Upper lobe of right lung (tissue), 1 donor: ENCODE measurements at regions not wholly inside any gene's neighbourhood (a gene's known extent, or its start where the extent isn't known, plus 50 kb on each side); places are given as distances from the start of the nearest gene placed in this dataset.

Experiments used
- ATAC-seq: fragments of 200-7000 bp; cut with Tn5 transposase; one replicate; pipeline ENCODE4 v1.9.1; 2020; ENCODE audit warnings: mild to moderate bottlenecking, moderate library complexity
- DNase-seq: peaks from one replicate; pipeline ENCODE4 v3.0.0-alpha.2; 2020
- H3K27ac ChIP-seq: fragments of 200-600 bp; one replicate; pipeline ENCODE4 v1.8.0; 2022
- H3K27me3 ChIP-seq: fragments of 200-600 bp; one replicate; pipeline ENCODE4 v1.8.0; 2022; ENCODE audit warnings: mild to moderate bottlenecking
- H3K36me3 ChIP-seq: fragments of 200-600 bp; one replicate; pipeline ENCODE4 v1.8.0; 2022
- H3K4me1 ChIP-seq: fragments of 200-600 bp; one replicate; pipeline ENCODE4 v1.8.0; 2022
- H3K4me3 ChIP-seq: fragments of 200-600 bp; one replicate; pipeline ENCODE4 v1.8.0; 2022; ENCODE audit warnings: mild to moderate bottlenecking
- H3K9me3 ChIP-seq: fragments of 200-600 bp; one replicate; pipeline ENCODE4 v1.8.0; 2022
- intact Hi-C: fragments of 100-400 bp; cut with DNase I; formaldehyde crosslinking; loops from one replicate; pipeline ENCODE4 v1.11.0; 2022
- TF ChIP-seq, protein P1 (sequence below): fragments of 200-600 bp; IDR thresholded peaks from one replicate; pipeline ENCODE4 v1.8.0; 2022; ENCODE audit warnings: antibody characterized with exemption
- donor health status: DM: no; HTN: yes; CAD: no; lungs with severe emphysema.

DNA sequence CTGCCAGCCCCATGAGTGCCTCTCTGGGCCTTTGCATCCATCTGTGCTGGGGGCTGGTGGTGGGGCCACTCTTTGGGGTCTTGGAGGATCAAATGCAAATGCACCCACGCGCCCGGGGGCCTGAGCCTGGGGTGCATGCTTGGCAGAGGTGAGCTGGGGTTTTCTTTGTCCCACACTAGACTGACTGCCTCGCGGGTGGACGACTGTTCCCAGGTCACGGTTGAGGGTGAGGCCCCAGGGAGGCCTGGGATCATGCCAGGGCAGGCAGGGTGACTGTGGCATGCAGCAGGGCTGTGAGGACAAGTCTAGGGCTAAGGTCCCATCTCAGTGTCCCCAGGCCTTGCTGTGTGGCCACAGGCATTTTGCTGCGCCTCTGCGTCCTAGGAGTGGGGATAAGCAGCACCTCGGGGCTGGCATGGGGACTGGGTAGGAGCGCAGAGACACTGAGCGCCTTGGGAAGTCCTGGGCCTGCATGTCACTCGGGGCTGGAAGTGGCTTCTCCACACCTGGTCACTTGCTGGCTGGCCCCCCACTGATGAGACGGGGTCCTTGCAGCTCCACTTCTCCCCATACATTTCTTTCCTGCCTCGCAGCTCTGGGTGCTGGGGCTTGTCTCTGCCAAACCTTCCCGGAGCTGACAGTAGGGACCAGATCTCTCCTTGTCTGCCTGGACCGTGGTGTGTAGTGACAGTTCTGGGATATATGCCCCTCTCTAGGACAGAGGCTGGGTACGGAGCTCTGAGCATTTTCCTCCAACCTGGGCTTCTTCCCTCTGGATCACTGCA is 133.1 kb downstream of the CTTN start:
- no peaks in the 10 kb centered on the region for H3K27me3 ChIP-seq
- peak; percentile 57 for DNase-seq
- H3K4me1 ChIP-seq, result no peaks in the 10 kb centered on the region
- H3K36me3 ChIP-seq, result no peaks in the 10 kb centered on the region
- intact Hi-C loops, result no loop called here
- no peaks in the 10 kb centered on the region for H3K9me3 ChIP-seq
- H3K4me3 ChIP-seq, result no peak overlapping the region
- TF ChIP-seq, protein P1, sequence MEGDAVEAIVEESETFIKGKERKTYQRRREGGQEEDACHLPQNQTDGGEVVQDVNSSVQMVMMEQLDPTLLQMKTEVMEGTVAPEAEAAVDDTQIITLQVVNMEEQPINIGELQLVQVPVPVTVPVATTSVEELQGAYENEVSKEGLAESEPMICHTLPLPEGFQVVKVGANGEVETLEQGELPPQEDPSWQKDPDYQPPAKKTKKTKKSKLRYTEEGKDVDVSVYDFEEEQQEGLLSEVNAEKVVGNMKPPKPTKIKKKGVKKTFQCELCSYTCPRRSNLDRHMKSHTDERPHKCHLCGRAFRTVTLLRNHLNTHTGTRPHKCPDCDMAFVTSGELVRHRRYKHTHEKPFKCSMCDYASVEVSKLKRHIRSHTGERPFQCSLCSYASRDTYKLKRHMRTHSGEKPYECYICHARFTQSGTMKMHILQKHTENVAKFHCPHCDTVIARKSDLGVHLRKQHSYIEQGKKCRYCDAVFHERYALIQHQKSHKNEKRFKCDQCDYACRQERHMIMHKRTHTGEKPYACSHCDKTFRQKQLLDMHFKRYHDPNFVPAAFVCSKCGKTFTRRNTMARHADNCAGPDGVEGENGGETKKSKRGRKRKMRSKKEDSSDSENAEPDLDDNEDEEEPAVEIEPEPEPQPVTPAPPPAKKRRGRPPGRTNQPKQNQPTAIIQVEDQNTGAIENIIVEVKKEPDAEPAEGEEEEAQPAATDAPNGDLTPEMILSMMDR, result no peak
- no peak for ATAC-seq
- H3K27ac ChIP-seq, result no peak overlapping the region

DNA sequence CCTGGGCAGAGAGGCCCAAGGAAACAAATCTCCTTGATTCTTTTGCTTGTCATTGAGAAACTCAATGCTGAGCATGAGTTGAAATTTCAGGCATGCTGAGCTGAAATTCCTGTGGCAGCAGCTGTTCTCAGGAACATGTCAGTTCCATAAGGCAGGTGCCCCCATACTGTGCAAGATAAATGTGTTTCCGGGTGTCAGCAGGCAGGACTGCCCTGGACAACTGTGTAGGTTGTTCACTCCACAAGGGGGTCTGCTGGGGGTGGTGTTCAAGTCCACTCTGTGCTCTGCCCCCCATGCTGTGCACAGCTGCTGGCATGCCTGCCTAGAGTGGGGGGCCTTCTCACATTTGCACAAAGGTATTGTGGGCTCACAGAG is 133.7 kb downstream of the CTTN start:
- no peaks in the 10 kb centered on the region for H3K27me3 ChIP-seq
- ATAC-seq (no peak), DNase-seq (peak; percentile 26)
- intact Hi-C loops, result no loop called here
- H3K9me3 ChIP-seq, result no peaks in the 10 kb centered on the region
- no peaks in the 10 kb centered on the region for H3K4me1 ChIP-seq
- TF ChIP-seq, protein P1, result no peak
- no peaks in the 10 kb centered on the region for H3K36me3 ChIP-seq
- no peak overlapping the region for H3K4me3 ChIP-seq
- no peak overlapping the region for H3K27ac ChIP-seq

- no peaks in the 10 kb centered on the region for H3K9me3 ChIP-seq
- no peaks in the 10 kb centered on the region for H3K27me3 ChIP-seq
- H3K4me3 ChIP-seq, result no peak overlapping the region
- ATAC-seq, result no peak
- TF ChIP-seq, protein P1, result no peak
- H3K36me3 ChIP-seq, result no peaks in the 10 kb centered on the region
- DNase-seq, result no peak
- no peak overlapping the region for H3K27ac ChIP-seq
- intact Hi-C loops, result no loop called here
- H3K4me1 ChIP-seq, result no peaks in the 10 kb centered on the region
These were observed 134.4 kb downstream of the CTTN start for GRCh38 chr11:70532731-70533130.

DNA sequence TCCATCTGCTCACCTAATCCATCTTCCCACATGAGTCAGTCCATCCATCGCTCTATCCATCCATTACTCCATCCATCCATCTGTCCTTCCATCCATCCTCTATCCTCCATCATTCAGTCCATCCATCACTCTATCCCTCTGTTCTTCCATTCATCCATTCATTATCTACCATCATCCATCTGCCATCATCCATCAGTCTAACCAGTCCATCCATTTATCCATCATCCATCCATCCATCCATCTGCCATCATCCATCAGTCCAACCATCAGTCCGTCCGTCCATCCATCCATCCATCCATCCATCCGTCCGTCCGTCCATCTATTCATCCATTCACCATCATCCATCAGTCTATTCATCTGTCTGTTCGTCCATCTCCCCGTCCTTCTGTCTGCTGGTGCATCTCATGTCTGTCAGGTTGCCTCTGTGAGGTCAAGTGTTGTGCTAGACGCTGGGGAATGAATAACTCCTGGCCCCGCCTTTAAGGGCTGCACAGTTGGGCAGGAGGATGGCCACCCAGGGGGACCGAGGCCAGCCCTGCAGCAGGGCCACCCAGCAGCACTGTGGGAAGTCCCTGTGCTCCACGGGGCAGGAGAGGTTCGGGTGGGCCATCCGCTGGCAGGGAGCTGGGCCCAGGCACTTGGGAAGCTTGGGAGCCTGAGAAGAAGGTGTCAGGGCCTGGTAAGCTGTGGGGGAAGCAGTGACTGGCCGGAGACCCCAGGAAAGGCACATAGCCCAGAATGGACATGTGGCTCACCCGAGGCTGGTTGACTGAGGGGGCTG is 137.1 kb downstream of the CTTN start:
- no peaks in the 10 kb centered on the region for H3K9me3 ChIP-seq
- H3K4me1 ChIP-seq, result no peaks in the 10 kb centered on the region
- H3K27me3 ChIP-seq, result no peaks in the 10 kb centered on the region
- H3K36me3 ChIP-seq, result no peaks in the 10 kb centered on the region
- intact Hi-C loops, result no loop called here
- DNase-seq (peak; percentile 59), ATAC-seq (no peak)
- TF ChIP-seq, protein P1, result no peak
- no peak overlapping the region for H3K27ac ChIP-seq
- no peak overlapping the region for H3K4me3 ChIP-seq

GRCh38 chr11:70536051-70536877 is 137.9 kb downstream of the CTTN start:
- H3K27me3 ChIP-seq, result no peaks in the 10 kb centered on the region
- TF ChIP-seq, protein P1, result no peak
- H3K9me3 ChIP-seq, result no peaks in the 10 kb centered on the region
- no peak overlapping the region for H3K27ac ChIP-seq
- H3K4me3 ChIP-seq, result no peak overlapping the region
- H3K4me1 ChIP-seq, result no peaks in the 10 kb centered on the region
- H3K36me3 ChIP-seq, result no peaks in the 10 kb centered on the region
- DNase-seq, result peak; percentile 56
- intact Hi-C loops, result no loop called here
- ATAC-seq, result no peak
